Neural crest cell (in vitro differentiated cells): ENCODE measurements at regions not wholly inside any gene's neighbourhood (a gene's known extent, or its start where the extent isn't known, plus 50 kb on each side); places are given as distances from the start of the nearest gene placed in this dataset.

ENCODE experiments used
- DNase-seq: peaks from one replicate; pipeline ENCODE4 v3.0.0; 2021; ENCODE audit warnings: low read depth, mixed read lengths, low spot score
- H3K27ac Mint-ChIP-seq: one replicate; pipeline ENCODE4 v1.8.0; 2021; ENCODE audit warnings: mild to moderate bottlenecking, mixed read lengths; ENCODE audit not compliant: unreplicated experiment
- H3K27me3 Mint-ChIP-seq: 2 replicates; pipeline ENCODE4 v1.8.0; 2021; ENCODE audit warnings: low read depth, mild to moderate bottlenecking, mixed read lengths
- H3K36me3 Mint-ChIP-seq: 2 replicates; pipeline ENCODE4 v1.8.0; 2021; ENCODE audit warnings: low read depth, mild to moderate bottlenecking, mixed read lengths
- H3K4me1 Mint-ChIP-seq: 2 replicates; pipeline ENCODE4 v1.8.0; 2021; ENCODE audit warnings: mixed read lengths
- H3K4me3 Mint-ChIP-seq: one replicate; pipeline ENCODE4 v1.8.0; 2021; ENCODE audit warnings: mild to moderate bottlenecking, mixed read lengths
- H3K9me3 Mint-ChIP-seq: 2 replicates; pipeline ENCODE4 v1.8.0; 2021; ENCODE audit warnings: mixed read lengths
- CTCF ChIP-seq: fragments of 200-600 bp; sonication (generic); conservative IDR thresholded peaks from 2 replicates; pipeline ENCODE4 v1.5.0; 2021; ENCODE audit warnings: antibody characterized with exemption, mild to moderate bottlenecking

GRCh38 chr3:194828926-194829325 lies 143.2 kb downstream of the FAM43A start:
- peaks cover 3% of the 10 kb centered on the region for H3K27me3 Mint-ChIP-seq
- no peak for DNase-seq
- H3K9me3 Mint-ChIP-seq: peaks cover 12% of the 10 kb centered on the region
- H3K4me1 Mint-ChIP-seq: no peaks in the 10 kb centered on the region
- no peaks in the 10 kb centered on the region for H3K36me3 Mint-ChIP-seq
- no peak overlapping the region for H3K27ac Mint-ChIP-seq
- TF ChIP-seq CTCF: no peak
- no peak overlapping the region for H3K4me3 Mint-ChIP-seq

- H3K36me3 Mint-ChIP-seq: no peaks in the 10 kb centered on the region
- H3K27ac Mint-ChIP-seq: no peak overlapping the region
- no peak for TF ChIP-seq CTCF
- no peak overlapping the region for H3K4me3 Mint-ChIP-seq
- H3K27me3 Mint-ChIP-seq: peaks cover 3% of the 10 kb centered on the region
- no peak for DNase-seq
- H3K9me3 Mint-ChIP-seq: peaks cover 12% of the 10 kb centered on the region
- no peaks in the 10 kb centered on the region for H3K4me1 Mint-ChIP-seq
These were observed 144.7 kb downstream of the FAM43A start for GRCh38 chr3:194830401-194830800.

GRCh38 chr3:194830978-194831377 lies 145.3 kb downstream of the FAM43A start:
- Mint-ChIP-seq H3K36me3 (no peaks in the 10 kb centered on the region), H3K9me3 (peaks cover 12% of the 10 kb centered on the region), H3K4me1 (no peaks in the 10 kb centered on the region), H3K27ac (no peak overlapping the region), H3K27me3 (peaks cover 3% of the 10 kb centered on the region), H3K4me3 (no peak overlapping the region)
- DNase-seq: no peak
- TF ChIP-seq CTCF: no peak

GRCh38 chr3:194832346-194833104 lies 146.8 kb downstream of the FAM43A start:
- no peak for DNase-seq
- Mint-ChIP-seq H3K27ac (no peak overlapping the region), H3K4me1 (no peaks in the 10 kb centered on the region), H3K4me3 (no peak overlapping the region), H3K36me3 (no peaks in the 10 kb centered on the region), H3K27me3 (peaks cover 3% of the 10 kb centered on the region), H3K9me3 (peaks cover 12% of the 10 kb centered on the region)
- TF ChIP-seq CTCF: no peak

DNA sequence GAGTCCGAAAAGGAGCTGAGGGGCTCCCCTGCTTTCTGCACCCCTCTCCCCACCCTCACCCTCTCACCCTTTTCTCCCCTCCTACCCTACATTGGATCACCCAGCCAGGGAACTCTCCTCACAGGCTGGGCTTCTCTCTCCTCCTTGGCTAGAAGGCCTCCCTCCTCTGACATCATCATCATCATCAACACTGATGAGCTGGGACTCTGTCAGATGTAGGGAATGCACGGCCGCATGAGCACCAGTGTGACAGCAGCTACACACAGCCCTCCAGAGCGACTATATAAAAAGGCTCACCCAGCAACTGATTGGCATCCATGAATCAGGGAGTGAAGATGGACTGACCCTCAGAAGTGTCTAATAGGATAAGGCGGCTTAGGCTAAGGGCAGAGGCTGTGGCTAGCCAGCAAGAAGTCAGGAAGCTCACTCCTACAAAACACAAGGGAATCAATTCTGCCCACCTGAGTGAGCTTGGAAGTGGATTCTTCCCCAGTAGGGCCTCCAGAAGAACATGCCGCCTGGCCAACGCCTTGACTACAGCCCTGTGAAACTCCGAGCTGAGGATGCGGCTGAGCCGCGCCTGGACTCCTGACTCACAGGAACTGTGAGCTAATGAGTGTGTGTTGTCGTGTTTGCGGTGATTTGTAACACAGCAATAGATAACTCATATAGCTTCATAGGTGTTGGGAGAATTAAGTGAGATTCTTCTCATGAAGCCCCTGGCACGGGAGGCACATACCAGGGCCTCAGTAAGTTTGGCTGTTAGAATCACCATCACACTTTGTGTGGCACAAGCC lies 147.6 kb downstream of the FAM43A start:
- Mint-ChIP-seq H3K36me3 (no peaks in the 10 kb centered on the region), H3K4me3 (no peak overlapping the region), H3K27ac (no peak overlapping the region), H3K9me3 (peaks cover 12% of the 10 kb centered on the region), H3K4me1 (no peaks in the 10 kb centered on the region), H3K27me3 (peaks cover 3% of the 10 kb centered on the region)
- DNase-seq: no peak
- no peak for TF ChIP-seq CTCF
